K562 (cell line): ENCODE measurements at regions not wholly inside any gene's neighbourhood (a gene's known extent, or its start where the extent isn't known, plus 50 kb on each side); places are given as distances from the start of the nearest gene placed in this dataset.

ENCODE experiments used
- GABPA ChIP-seq: fragments of 200-800 bp; sonication (Bioruptor generic); conservative IDR thresholded peaks from 2 replicates; pipeline ENCODE4 v1.6.1; 2016; ENCODE audit warnings: low read depth, missing genetic modification characterization, missing compliant biosample characterization
- POLR2A ChIP-seq: fragments of 450-650 bp; conservative IDR thresholded peaks from 2 replicates; pipeline ENCODE4 v1.6.1; 2016
- RAD51 ChIP-seq: fragments of 450-650 bp; IDR thresholded peaks from 2 replicates; pipeline ENCODE4 v1.7.1; 2016; ENCODE audit warnings: low read depth, mild to moderate bottlenecking, borderline replicate concordance

- no peak for TF ChIP-seq RAD51
- no peak for TF ChIP-seq GABPA
- no peak for TF ChIP-seq POLR2A
Measured at GRCh38 chr4:125838202-125838601, 523.4 kb downstream of the FAT4 start.
